H1 (cell line): ENCODE measurements at regions not wholly inside any gene's neighbourhood (a gene's known extent, or its start where the extent isn't known, plus 50 kb on each side); places are given as distances from the start of the nearest gene placed in this dataset.

Experiments used
- CTCF ChIA-PET: fragments of 300-600 bp; sonication (Branson Sonifier 250); formaldehyde crosslinking; loops from one replicate; lab custom pipeline; 2021; ENCODE audit not compliant: partially characterized antibody; lab: Charles Lee
- POLR2A ChIA-PET: fragments of 300-600 bp; sonication (Branson Sonifier 250); formaldehyde crosslinking; loops from one replicate; lab custom pipeline; 2021; ENCODE audit warnings: inconsistent platforms; ENCODE audit not compliant: partially characterized antibody; lab: Charles Lee
- DNase-seq, 2 experiments: peaks; one replicate each; pipeline versions ENCODE4 v3.0.0 to v3.0.0-alpha.2; 2010 to 2022; ENCODE audit warnings: low spot score in 2 of 2, low read depth in 1 of 2, mixed read lengths in 1 of 2
- FAIRE-seq: peaks from 2 replicates; lab custom pipeline; 2011; peaks lifted over from hg19 to GRCh38; lab: Jason Lieb, UNC
- H2AFZ ChIP-seq: 2 replicates; pipeline ENCODE4 v1.8.1; 2012; ENCODE audit warnings: low read length, inconsistent platforms
- H2AK5ac ChIP-seq: 2 replicates; pipeline ENCODE4 v1.6.1; 2013; ENCODE audit warnings: low read depth, low read length
- H2BK120ac ChIP-seq: replicated peaks from 2 replicates; pipeline ENCODE3; 2013; ENCODE audit warnings: low read depth, low read length, inconsistent platforms
- H2BK12ac ChIP-seq: 2 replicates; pipeline ENCODE4 v1.6.1; 2013; ENCODE audit warnings: low read depth, low read length
- H2BK15ac ChIP-seq: 2 replicates; pipeline ENCODE4 v1.6.1; 2013; ENCODE audit warnings: low read length
- H2BK20ac ChIP-seq: 2 replicates; pipeline ENCODE4 v1.6.1; 2013; ENCODE audit warnings: low read length
- H2BK5ac ChIP-seq: 2 replicates; pipeline ENCODE4 v1.6.1; 2013; ENCODE audit warnings: low read depth, low read length
- H3K14ac ChIP-seq: 2 replicates; pipeline ENCODE4 v1.6.1; 2013; ENCODE audit warnings: inconsistent platforms; ENCODE audit not compliant: insufficient read length
- H3K18ac ChIP-seq: 2 replicates; pipeline ENCODE4 v1.6.1; 2013; ENCODE audit warnings: low read length; ENCODE audit errors: extremely low read depth
- H3K23ac ChIP-seq: 2 replicates; pipeline ENCODE4 v1.6.1; 2013; ENCODE audit warnings: inconsistent platforms; ENCODE audit not compliant: insufficient read length
- H3K23me2 ChIP-seq: 2 replicates; pipeline ENCODE4 v1.6.1; 2013; ENCODE audit warnings: low read depth, low read length
- H3K27ac ChIP-seq: 2 replicates; pipeline ENCODE4 v1.6.1; 2011; ENCODE audit warnings: low read depth, low read length, inconsistent platforms
- H3K27me3 ChIP-seq, 4 experiments: replicated peaks in 1 of 4; 1 replicate in 1 of 4; 2 replicates in 3 of 4; pipeline versions ENCODE4 v1.6.1 to v1.8.1; 2011 to 2013; ENCODE audit warnings: low read length in 3 of 4, mild to moderate bottlenecking in 3 of 4, inconsistent platforms in 2 of 4, mixed read lengths in 2 of 4, moderate library complexity in 1 of 4; ENCODE audit not compliant: control insufficient read depth in 3 of 4, insufficient read depth in 3 of 4; ENCODE audit errors: extremely low read depth in 1 of 4
- H3K36me3 ChIP-seq, 4 experiments: 2 replicates each; pipeline versions ENCODE4 v1.6.1 to v1.8.1; 2011 to 2013; ENCODE audit warnings: mild to moderate bottlenecking in 4 of 4, low read length in 3 of 4, moderate library complexity in 2 of 4, control low read depth in 1 of 4, inconsistent platforms in 1 of 4; ENCODE audit not compliant: insufficient read depth in 4 of 4, control insufficient read depth in 2 of 4
- H3K4ac ChIP-seq: replicated peaks from 2 replicates; pipeline ENCODE3; 2013; ENCODE audit warnings: low read length, low read depth, mixed read lengths, inconsistent platforms; ENCODE audit not compliant: insufficient read length
- H3K4me1 ChIP-seq, 4 experiments: replicated peaks in 1 of 4; 1 replicate in 1 of 4; 2 replicates in 3 of 4; pipeline versions ENCODE4 v1.6.1 to v1.8.1; 2011 to 2013; ENCODE audit warnings: low read length in 3 of 4, inconsistent platforms in 2 of 4, mixed read lengths in 1 of 4; ENCODE audit not compliant: insufficient read depth in 4 of 4, control insufficient read depth in 3 of 4
- H3K4me2 ChIP-seq, 2 experiments: 2 replicates each; pipeline versions ENCODE4 v1.6.1 to v1.8.1; 2011 to 2013; ENCODE audit warnings: low read depth in 2 of 2, low read length in 2 of 2, control low read depth in 1 of 2, inconsistent platforms in 1 of 2, mild to moderate bottlenecking in 1 of 2; ENCODE audit not compliant: insufficient read depth in 1 of 2
- H3K4me3 ChIP-seq, 4 experiments: fragments of 200-600, 300-600 bp in 1 of 4; sonication (generic), shearing (Covaris generic), sonication (Bioruptor Twin) in 1 of 4; 2 replicates each; pipeline versions ENCODE4 v1.5.1 to v1.8.1; 2011 to 2016; ENCODE audit warnings: low read length in 4 of 4, low read depth in 3 of 4, control low read depth in 2 of 4, inconsistent platforms in 2 of 4, mild to moderate bottlenecking in 2 of 4, mixed read lengths in 1 of 4, moderate library complexity in 1 of 4; ENCODE audit not compliant: insufficient read depth in 2 of 4; ENCODE audit errors: extremely low read depth in 1 of 4
- H3K56ac ChIP-seq: replicated peaks from 2 replicates; pipeline ENCODE3; 2013; ENCODE audit warnings: low read depth, mild to moderate bottlenecking, mixed read lengths, low read length, inconsistent platforms; ENCODE audit not compliant: insufficient read length
- H3K79me1 ChIP-seq: 2 replicates; pipeline ENCODE4 v1.6.1; 2013; ENCODE audit warnings: low read depth, low read length, control low read depth
- H3K79me2 ChIP-seq, 2 experiments: 2 replicates each; pipeline versions ENCODE4 v1.6.1 to v1.8.1; 2012 to 2013; ENCODE audit warnings: low read length in 2 of 2, mild to moderate bottlenecking in 2 of 2, inconsistent platforms in 1 of 2; ENCODE audit not compliant: insufficient read depth in 2 of 2, control insufficient read depth in 1 of 2
- H3K9ac ChIP-seq, 4 experiments: replicated peaks in 1 of 4; 1 replicate in 1 of 4; 2 replicates in 3 of 4; pipeline versions ENCODE4 v1.6.1 to v1.8.1; 2011 to 2013; ENCODE audit warnings: low read depth in 3 of 4, low read length in 3 of 4, control low read depth in 2 of 4, mild to moderate bottlenecking in 2 of 4, moderate library complexity in 2 of 4, inconsistent platforms in 1 of 4; ENCODE audit errors: extremely low read depth in 1 of 4
- H3K9me3 ChIP-seq, 2 experiments: 2 replicates each; pipeline versions ENCODE4 v1.6.1 to v1.8.1; 2012 to 2013; ENCODE audit warnings: mild to moderate bottlenecking in 2 of 2, moderate library complexity in 2 of 2, control low read depth in 1 of 2, inconsistent platforms in 1 of 2, low read depth in 1 of 2, low read length in 1 of 2, mixed read lengths in 1 of 2; ENCODE audit not compliant: insufficient read depth in 2 of 2
- H4K20me1 ChIP-seq, 2 experiments: replicated peaks in 1 of 2; 2 replicates each; pipeline versions ENCODE3 to v1.8.1; 2011 to 2013; ENCODE audit warnings: inconsistent platforms in 2 of 2, low read length in 2 of 2, mild to moderate bottlenecking in 1 of 2; ENCODE audit not compliant: insufficient read depth in 2 of 2, control insufficient read depth in 1 of 2
- H4K5ac ChIP-seq: 2 replicates; pipeline ENCODE4 v1.6.1; 2013; ENCODE audit warnings: low read length, low read depth, mixed read lengths, inconsistent platforms; ENCODE audit not compliant: insufficient read length
- H4K8ac ChIP-seq: 2 replicates; pipeline ENCODE4 v1.8.0; 2013; ENCODE audit warnings: mild to moderate bottlenecking, moderate library complexity, low read length, inconsistent platforms; ENCODE audit not compliant: insufficient read depth; ENCODE audit errors: extremely low read depth
- H4K91ac ChIP-seq: replicated peaks from 2 replicates; pipeline ENCODE3; 2013; ENCODE audit warnings: low read length, mixed read lengths, inconsistent platforms; ENCODE audit not compliant: insufficient read length
- EP300 ChIP-seq, 2 experiments: IDR thresholded peaks; 1 replicate in 1 of 2; 2 replicates in 1 of 2; pipeline ENCODE4 v1.6.1; 2011 to 2012; ENCODE audit warnings: low read depth in 2 of 2, low read length in 2 of 2, mild to moderate bottlenecking in 2 of 2, borderline replicate concordance in 1 of 2, inconsistent platforms in 1 of 2, moderate library complexity in 1 of 2
- KDM5A ChIP-seq: fragments of 200-600 bp; IDR thresholded peaks from 2 replicates; pipeline ENCODE4 v1.7.1; 2012; ENCODE audit warnings: mild to moderate bottlenecking, low read length, inconsistent platforms, mixed read lengths
- POLR2A ChIP-seq, 2 experiments: IDR thresholded peaks; 1 replicate in 1 of 2; 2 replicates in 1 of 2; pipeline ENCODE4 v1.6.1; 2011; ENCODE audit warnings: low read depth in 2 of 2, low read length in 2 of 2, mild to moderate bottlenecking in 2 of 2; ENCODE audit errors: control extremely low read depth in 1 of 2
- WGBS, 2 experiments: shearing (Covaris generic) in 1 of 2; methylation state at CpG; one replicate each; pipeline versions ENCODE4 v1.1.6 to v1.1.7; 2013 to 2015; ENCODE audit warnings: low lambda C conversion rate in 2 of 2, mixed read lengths in 2 of 2, inconsistent platforms in 1 of 2, low coverage in 1 of 2, missing lambda C conversion rate in 1 of 2; ENCODE audit not compliant: insufficient replicate concordance in 2 of 2, insufficient coverage in 1 of 2, insufficient read length in 1 of 2; ENCODE audit errors: extremely low coverage in 1 of 2, missing lambda C conversion rate in 1 of 2; 5-methylcytosine and 5-hydroxymethylcytosine counted together

GRCh38 chr2:221205103-221205673 lies 366.9 kb downstream of the EPHA4 start:
- H3K9ac ChIP-seq = no peak overlapping the region
- POLR2A ChIA-PET = no interaction called here
- no peak overlapping the region for H3K23ac ChIP-seq
- H3K56ac ChIP-seq = no peak overlapping the region
- no peaks in the 10 kb centered on the region for H3K79me1 ChIP-seq
- H2AFZ ChIP-seq = no peak overlapping the region
- no peak overlapping the region for H2BK120ac ChIP-seq
- H3K79me2 ChIP-seq = no peaks in the 10 kb centered on the region
- H4K20me1 ChIP-seq = no peaks in the 10 kb centered on the region
- 94% methylated on average over 5 of the region's 5 CpGs; no CpG with 5 or more reads in 1 of the 2 experiments for WGBS, 2 experiments
- H2BK5ac ChIP-seq = no peak overlapping the region
- no peak overlapping the region for H3K4me3 ChIP-seq
- no peak overlapping the region for H2AK5ac ChIP-seq
- H2BK12ac ChIP-seq = no peak overlapping the region
- no peak overlapping the region for H3K18ac ChIP-seq
- DNase-seq (no peak), FAIRE-seq (no peak)
- CTCF ChIA-PET = interaction anchor here (0.6 kb wide), 1 partner anchor 372 kb away, joined by 3 read pairs; no protein-coding TSS in a partner anchor
- TF ChIP-seq POLR2A (IDR thresholded peaks at IDR 0.05; ENCODE audit: control extremely low read depth in 1 of 2, low read depth in 2 of 2, low read length in 2 of 2) (no peak), EP300 (IDR thresholded peaks at IDR 0.05; ENCODE audit: borderline replicate concordance in 1 of 2, low read depth in 2 of 2, low read length in 2 of 2) (no peak), KDM5A (no peak)
- H3K4me2 ChIP-seq = no peak overlapping the region
- H4K8ac ChIP-seq = no peak overlapping the region
- no peaks in the 10 kb centered on the region for H3K9me3 ChIP-seq
- no peak overlapping the region for H3K4ac ChIP-seq
- peaks cover 0 to 2% (median 0%) of the 10 kb centered on the region in 4 experiments; a peak in 3 of 7 replicates for H3K4me1 ChIP-seq
- H3K36me3 ChIP-seq = no peaks in the 10 kb centered on the region
- H3K27me3 ChIP-seq = no peaks in the 10 kb centered on the region
- H4K5ac ChIP-seq = no peak overlapping the region
- H3K27ac ChIP-seq = no peak overlapping the region
- H3K23me2 ChIP-seq = no peaks in the 10 kb centered on the region
- H4K91ac ChIP-seq = no peak overlapping the region
- H2BK20ac ChIP-seq = no peak overlapping the region
- no peak overlapping the region for H3K14ac ChIP-seq
- no peak overlapping the region for H2BK15ac ChIP-seq
